Stimulated activated CD4-positive, alpha-beta T cell treated with anti-CD3 and anti-CD28 coated beads, Interleukin-2, amount 100 ng/mL, for 48 hours (primary cell): ENCODE measurements at regions not wholly inside any gene's neighbourhood (a gene's known extent, or its start where the extent isn't known, plus 50 kb on each side); places are given as distances from the start of the nearest gene placed in this dataset.
A peak's percentile ranks its signal among the peaks of the same experiment; 100 is the strongest.

ENCODE experiments used
- DNase-seq, 2 donors: peaks; one replicate each; pipeline ENCODE4 v3.0.0-alpha.2; 2020

DNA sequence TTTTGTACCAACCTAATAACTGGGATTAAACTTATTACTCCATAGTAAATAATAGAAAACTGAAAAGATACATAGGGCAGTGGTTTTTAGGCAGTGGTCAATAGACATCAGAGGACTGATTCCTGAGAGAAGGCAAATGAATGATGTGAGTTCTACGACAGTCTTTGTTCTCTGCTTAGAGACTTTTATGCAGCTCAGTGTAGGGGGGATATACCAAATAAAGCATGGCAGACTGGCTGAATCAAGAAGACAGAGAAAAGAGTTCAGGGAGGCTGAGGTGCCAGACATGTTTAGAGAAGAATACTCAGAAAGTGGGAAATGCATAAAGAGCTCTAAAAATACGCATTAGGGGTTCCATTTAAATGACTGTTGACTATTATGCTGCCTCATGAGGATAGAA, 320.8 kb upstream of the FAR2 start:
- DNase-seq = no peak

DNA sequence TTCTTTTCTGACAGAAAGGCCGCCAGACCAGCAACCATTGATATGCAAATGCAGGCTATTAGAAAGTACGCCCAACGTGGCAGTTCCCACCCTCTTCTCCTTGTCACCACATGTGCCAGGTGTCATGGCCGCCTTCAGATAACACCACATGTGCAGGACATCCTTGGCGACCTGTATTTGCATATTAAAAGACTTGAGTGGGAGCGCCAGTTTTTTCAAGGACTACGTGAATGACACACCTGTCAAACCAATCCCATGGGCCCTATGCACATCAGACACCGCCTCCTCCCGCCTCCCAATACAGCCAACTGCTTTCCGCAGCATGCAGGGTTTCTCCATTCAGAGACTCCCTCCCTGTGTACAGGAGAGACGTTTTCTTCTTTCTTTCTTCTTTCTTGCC, 318.6 kb upstream of the FAR2 start:
- DNase-seq = no peak

DNA sequence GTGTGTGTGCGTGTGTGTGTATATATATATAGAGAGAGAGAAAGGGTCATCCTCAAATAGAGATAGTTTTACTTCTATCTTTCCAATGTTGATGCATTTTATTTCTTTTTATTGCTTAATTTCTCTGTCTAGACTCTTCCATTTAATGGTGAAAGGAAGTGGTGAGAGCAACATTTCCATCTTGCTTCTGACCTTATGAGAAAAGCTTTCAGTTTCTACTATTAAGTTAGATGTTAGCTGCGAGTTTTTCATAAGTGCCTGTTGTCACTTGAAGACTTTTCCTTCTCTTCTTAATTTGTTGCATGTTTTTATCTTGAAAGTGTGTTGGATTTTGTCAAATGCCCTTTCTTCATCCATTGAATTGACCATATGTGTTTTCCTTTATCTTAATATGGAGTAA, 304.4 kb upstream of the FAR2 start:
- no peak for DNase-seq

DNA sequence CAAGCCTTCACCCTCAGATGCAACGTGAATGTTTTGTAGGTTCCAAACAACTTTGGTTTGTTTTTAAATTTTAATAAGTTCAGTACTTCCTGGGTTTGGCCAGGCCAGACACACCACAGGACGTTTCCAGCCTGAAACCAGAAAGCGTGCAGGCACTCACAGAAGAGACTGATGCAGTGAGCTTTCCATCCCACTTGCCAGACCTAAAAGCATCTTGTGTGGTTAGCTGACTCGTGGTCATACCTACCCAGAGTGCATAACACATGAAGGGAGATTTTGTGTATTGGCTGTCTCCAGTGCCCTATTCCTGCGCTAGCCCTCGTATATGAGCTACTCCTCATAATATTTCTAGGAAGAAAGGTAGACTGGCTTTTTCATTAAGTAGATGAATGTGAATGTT, 297.3 kb upstream of the FAR2 start:
- DNase-seq = no peak

DNA sequence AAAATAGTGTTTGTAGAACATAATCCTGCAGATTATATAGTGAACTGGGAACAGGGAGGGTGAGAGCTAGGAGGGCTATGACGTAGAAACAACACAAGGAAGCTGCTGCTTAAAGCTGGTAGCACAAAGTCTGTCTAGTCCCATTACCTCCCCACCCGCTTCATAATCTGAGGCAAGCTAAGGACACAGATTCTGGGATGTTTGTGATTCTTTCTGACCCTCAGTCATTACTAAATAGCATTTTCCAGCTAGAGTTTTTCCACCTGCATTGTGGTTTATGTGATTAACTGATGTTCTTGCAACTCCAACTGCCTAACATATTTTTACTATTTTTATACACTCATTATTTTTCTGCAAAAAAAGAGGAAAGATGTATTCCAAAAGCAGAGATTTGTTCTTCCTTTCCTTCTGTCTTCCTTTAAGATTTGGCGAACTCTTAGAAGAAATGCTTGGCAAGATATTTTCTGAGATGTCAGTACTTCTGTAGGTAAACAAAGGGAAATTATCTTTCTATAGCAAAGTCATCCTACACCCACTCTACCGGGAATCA, 293.2 kb upstream of the FAR2 start:
- no peak for DNase-seq

DNA sequence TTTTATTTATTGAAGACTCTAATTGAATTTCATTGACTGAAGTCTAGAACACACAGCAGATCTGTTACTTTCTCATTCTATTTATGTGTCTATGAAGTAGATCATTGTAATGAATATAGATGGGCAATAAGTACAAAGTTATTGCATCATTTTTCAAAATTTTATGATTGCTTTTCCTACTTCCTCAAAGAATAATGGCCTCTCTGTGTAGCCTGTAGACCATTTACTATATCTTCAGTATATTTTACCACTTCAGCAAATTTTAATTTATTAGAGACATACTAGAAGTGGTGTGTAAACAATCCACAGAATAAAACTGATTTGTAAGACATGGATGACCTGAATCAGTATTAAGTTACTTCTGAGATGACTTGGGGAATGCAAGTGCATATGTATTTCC, 291.7 kb upstream of the FAR2 start:
- DNase-seq = no peak

DNA sequence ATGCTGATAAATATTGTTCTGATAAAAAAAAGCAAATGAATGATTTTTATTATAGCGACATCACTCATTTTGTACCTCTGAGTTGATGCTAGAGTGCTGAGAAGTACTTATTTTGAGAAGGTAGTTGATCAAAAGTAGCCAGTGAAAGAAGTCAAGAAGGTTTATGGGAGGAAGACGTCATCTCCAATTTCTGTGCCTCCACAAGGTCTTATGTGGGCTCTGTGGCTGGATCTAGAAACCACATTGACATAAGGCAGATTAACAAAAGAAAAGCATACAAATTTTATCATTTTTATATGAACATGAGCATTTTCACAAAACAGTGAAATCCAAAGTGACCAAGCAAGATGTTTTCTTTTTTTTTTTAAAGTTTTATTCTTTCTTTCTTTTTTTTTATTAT, 289.5 kb upstream of the FAR2 start:
- DNase-seq = no peak

DNA sequence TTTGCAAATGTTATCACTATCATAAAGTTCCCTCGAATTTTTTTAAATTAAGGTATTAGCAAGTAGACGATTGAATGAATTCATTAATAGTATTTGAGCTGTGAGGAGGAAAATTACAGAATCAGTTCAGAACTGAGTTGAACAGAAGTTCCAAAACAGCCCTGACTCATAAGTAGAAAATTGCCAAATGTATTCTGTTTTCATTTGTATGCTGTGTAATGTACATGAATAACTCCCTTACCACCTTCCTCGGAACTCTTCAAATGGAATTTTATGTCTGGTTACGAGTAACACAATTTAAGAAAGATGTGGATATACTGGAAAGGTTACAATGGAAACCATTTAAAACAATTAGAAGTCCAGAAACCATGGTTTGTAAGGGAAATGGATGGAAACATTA, 283.3 kb upstream of the FAR2 start:
- DNase-seq = no peak

GRCh38 chr12:28866296-28866695, 282.8 kb upstream of the FAR2 start:
- no peak for DNase-seq

DNA sequence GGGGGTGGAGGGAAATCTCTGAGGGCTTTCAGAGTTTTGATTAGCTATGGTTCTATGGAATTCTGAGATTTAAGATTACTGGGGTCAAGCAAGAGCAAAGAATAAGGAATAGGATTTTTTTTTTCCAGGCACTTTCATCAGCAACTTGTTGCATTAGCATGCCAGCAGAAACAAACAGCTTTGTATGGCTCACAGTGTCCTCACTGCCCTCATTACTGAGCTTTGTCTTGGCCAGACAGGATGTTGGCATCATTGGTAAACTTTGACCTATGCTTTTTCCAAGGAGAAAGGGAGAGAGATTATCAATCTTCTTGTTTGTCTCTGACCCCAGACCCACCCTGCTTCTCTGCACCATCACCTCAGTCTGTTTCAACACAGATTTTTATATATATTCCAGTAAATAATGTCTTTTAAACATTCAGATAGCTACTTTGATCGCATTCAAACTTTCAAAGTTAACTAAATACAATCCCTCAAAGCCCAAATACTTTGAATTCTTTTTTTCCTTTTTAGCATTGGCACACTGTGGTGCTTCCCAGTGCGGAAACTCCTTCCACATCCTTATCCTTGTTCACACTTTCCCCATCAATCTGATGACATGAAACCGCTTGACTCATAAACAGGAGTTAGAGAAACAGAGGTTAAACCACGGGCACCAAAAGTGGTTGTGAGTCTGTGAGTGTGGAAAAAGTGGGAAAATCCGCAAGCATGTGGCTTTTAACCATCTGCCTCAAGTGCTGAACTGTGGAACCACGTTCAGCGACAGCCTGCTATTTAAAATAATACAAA, 282.2 kb upstream of the FAR2 start:
- DNase-seq = no peak

- DNase-seq = no peak
Measured at GRCh38 chr12:28868414-28868813, 280.7 kb upstream of the FAR2 start.

DNA sequence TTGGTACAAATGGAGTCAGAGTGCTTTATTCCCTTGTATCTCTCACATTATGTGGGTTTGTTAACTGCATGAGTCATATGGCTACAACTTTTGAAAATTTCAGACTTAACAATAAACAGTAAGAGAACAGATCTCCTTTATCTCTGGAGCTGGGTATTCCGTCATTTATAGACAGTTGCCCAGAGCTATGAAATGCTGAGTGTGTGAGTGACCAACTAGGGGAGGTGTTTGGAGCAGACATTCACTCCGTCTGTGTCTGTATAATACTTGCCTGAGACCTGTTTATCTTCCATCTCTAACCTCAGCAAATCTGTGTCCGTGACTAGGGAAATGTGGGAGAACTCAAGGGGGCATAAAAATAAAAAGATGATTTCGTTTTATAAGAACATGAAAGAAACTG, 279.9 kb upstream of the FAR2 start:
- no peak for DNase-seq

DNA sequence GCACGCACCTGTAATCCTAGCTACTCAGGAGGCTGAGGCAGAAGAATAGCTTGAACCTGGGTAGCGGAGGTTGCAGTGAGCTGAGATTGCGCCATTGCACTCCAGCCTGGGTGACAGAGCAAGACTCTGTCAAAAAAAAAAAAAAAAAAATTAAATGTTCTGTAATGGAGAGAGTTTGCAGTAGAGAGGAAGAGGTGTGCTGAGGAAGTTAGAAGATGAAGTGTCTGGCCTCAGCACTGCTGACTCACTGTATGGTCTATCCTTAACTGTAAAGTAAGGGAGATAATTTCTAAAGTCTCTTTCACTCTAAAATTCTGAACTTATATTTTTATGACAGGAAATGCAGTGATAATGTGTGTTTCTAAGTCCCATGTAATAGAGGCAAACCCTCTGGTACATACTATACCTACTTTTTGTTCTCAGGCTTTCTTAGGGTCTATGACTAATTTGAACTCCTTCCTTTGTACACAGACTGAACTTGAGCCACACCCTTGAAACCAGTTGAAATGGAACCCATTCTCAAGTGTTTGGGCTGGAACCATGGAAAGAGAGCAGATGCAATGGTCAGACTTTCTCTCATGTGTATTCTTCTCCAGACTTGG, 278.1 kb upstream of the FAR2 start:
- no peak for DNase-seq

GRCh38 chr12:28872654-28873268, 276.3 kb upstream of the FAR2 start:
- DNase-seq = peak; percentile 4 to 17

- no peak for DNase-seq
Measured at GRCh38 chr12:28874758-28875157, 274.3 kb upstream of the FAR2 start.

GRCh38 chr12:28876196-28876798, 272.8 kb upstream of the FAR2 start:
- no peak for DNase-seq

- no peak for DNase-seq
Measured at GRCh38 chr12:28877854-28878253, 271.2 kb upstream of the FAR2 start.

DNA sequence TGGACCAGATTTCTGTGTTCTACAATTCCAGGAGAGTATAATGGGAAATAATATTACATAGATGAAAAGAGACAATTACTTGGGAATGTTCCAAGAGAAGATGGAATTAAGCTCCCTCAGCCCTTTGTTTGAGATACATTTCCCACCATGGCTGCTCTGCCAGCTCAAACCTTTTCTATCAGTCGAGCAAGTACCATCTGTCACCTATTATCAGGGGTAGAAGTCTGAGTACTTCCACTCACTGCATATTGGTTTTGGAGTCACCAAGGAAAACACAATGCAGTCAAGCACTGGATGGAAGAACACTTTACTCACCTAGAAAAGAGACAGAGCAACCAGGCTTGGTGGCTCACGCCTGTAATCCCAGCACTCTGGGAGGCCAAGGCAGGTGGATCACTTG, 270.4 kb upstream of the FAR2 start:
- no peak for DNase-seq

- DNase-seq = no peak
Measured at GRCh38 chr12:28879379-28879778, 269.7 kb upstream of the FAR2 start.

DNA sequence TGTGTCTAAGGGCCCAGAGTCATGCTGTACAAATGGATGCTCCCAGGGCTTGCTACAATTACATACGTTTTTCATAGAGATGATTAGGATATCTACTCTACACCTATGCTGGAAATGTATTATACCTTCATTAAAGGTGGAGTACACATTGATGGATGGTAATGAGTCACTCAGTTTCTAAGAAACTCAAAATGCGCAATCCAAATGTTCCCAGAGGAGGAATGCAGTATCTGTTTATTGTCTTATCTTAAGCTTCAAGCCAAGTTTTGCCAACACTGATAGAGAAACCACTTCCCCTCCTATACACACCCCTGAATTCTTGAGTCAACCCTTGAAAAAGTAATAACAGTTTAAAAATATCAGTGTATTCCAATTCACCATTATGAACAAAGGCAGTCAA, 266.6 kb upstream of the FAR2 start:
- DNase-seq = no peak

- no peak for DNase-seq
Measured at GRCh38 chr12:28883406-28883997, 265.6 kb upstream of the FAR2 start.

DNA sequence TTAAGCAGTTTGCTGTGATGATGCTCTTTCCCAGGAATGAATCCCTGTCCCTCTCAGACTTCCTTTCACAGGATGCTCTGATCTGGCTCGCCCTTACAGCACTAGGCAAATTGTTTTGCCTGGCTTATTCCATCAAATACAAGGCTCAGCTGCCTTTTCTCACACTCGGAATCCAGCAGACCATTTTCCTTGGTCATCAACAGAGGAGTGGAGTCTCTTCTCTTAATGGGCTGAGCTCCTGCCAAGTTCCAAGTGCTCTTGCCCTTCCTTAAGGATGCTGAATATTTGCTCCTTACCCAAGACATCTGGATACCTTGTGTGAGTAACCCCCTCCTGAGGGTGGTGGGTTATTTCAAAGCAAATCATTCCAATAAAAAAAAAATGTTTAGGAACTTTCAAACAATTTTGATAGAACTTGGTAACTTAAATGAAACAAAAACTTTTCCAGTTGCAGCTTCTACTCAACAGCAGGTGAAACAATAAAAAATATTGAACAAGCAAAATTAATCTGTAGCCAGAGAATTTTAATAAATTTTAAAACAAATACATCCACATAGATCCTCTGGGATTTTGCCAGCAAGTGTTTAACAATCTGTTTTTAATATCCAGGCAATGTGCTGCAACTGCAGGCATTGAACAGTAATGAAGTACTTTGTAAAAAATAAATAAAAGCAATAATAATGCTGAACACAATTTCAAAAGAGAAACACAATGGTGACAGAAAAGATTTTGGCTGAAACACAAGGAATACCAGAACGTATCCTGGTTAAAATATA, 264.0 kb upstream of the FAR2 start:
- DNase-seq = no peak

DNA sequence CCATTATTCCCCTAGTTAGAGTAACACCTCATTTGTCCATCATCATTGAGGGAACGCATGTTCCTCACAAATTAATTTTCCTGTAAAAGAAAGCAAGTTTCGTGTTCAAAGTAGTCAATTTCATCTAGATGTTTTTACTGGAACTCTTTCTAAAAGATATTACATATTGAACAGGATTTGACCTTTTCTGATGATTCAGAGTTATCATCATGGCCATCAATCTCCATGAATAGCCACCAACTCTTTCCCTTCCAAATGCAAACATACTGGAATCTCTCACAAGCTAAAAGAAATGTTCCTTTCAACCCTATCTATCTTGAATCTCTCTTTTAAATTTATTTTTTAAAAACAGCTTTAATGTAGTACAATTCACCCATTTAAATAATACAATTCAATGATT, 263.1 kb upstream of the FAR2 start:
- no peak for DNase-seq
